ENCODE measurements at regions not wholly inside any gene's neighbourhood (a gene's known extent, or its start where the extent isn't known, plus 50 kb on each side); places are given as distances from the start of the nearest gene placed in this dataset.
"Not testable (repeated sequence)": the region's sequence is repeated elsewhere in the genome, so short reads cannot be mapped to it uniquely, and the experiment has no call there.

- DNase-seq = no peak
These were observed 1106.2 kb upstream of the CELF2 start for GRCh38 chr10:9911488-9911887.

- DNase-seq = no peak
These were observed 1103.7 kb upstream of the CELF2 start for GRCh38 chr10:9913876-9914514.

- DNase-seq = no peak
These were observed 1096.1 kb upstream of the CELF2 start for GRCh38 chr10:9921544-9921943.

GRCh38 chr10:9922126-9922870, 1095.4 kb upstream of the CELF2 start:
- DNase-seq = no peak

- no peak for DNase-seq
These were observed 1091.7 kb upstream of the CELF2 start for GRCh38 chr10:9926003-9926402.

GRCh38 chr10:9926881-9927280, 1090.8 kb upstream of the CELF2 start:
- no peak for DNase-seq

GRCh38 chr10:9939716-9940115, 1078.0 kb upstream of the CELF2 start:
- no peak for DNase-seq

- DNase-seq = no peak
These were observed 1073.0 kb upstream of the CELF2 start for GRCh38 chr10:9944690-9945089.

GRCh38 chr10:9950070-9950469, 1067.6 kb upstream of the CELF2 start:
- no peak for DNase-seq

- DNase-seq = no peak
These were observed 1066.0 kb upstream of the CELF2 start for GRCh38 chr10:9951481-9952257.

GRCh38 chr10:9957351-9957750, 1060.3 kb upstream of the CELF2 start:
- no peak for DNase-seq

GRCh38 chr10:9957876-9958275, 1059.8 kb upstream of the CELF2 start:
- DNase-seq = not testable (repeated sequence)

- no peak for DNase-seq
These were observed 1052.3 kb upstream of the CELF2 start for GRCh38 chr10:9965341-9965740.

GRCh38 chr10:9986786-9987185, 1030.9 kb upstream of the CELF2 start:
- no peak for DNase-seq

- no peak for DNase-seq
These were observed 1030.5 kb upstream of the CELF2 start for GRCh38 chr10:9987197-9987596.

GRCh38 chr10:9992661-9993060, 1025.0 kb upstream of the CELF2 start:
- DNase-seq = no peak

GRCh38 chr10:9994131-9994530, 1023.5 kb upstream of the CELF2 start:
- no peak for DNase-seq

- no peak for DNase-seq
These were observed 1018.0 kb upstream of the CELF2 start for GRCh38 chr10:9999627-10000026.

GRCh38 chr10:10007957-10008356, 1009.7 kb upstream of the CELF2 start:
- no peak for DNase-seq

GRCh38 chr10:10010397-10010796, 1007.3 kb upstream of the CELF2 start:
- DNase-seq = no peak

- DNase-seq = no peak
These were observed 1002.8 kb upstream of the CELF2 start for GRCh38 chr10:10014846-10015245.

- DNase-seq = no peak
These were observed 1000.0 kb upstream of the CELF2 start for GRCh38 chr10:10017716-10018115.

GRCh38 chr10:10020945-10021344, 996.7 kb upstream of the CELF2 start:
- DNase-seq = no peak

- no peak for DNase-seq
These were observed 984.7 kb upstream of the CELF2 start for GRCh38 chr10:10032991-10033390.

Measured in amniotic stem cell (primary cell).